Spleen (tissue), 7 donors: ENCODE measurements at regions not wholly inside any gene's neighbourhood (a gene's known extent, or its start where the extent isn't known, plus 50 kb on each side); places are given as distances from the start of the nearest gene placed in this dataset.

Source experiments
- CTCF ChIP-seq, 11 experiments: fragments of 200-600 bp in 7 of 11; fragments of 450-650 bp in 4 of 11; sonication (generic) in 4 of 11; IDR thresholded peaks in 8 of 11; conservative IDR thresholded peaks in 3 of 11; 1 replicate in 7 of 11; 2 replicates in 4 of 11; pipeline versions ENCODE4 v1.4.0 to v1.8.0; 2016 to 2021; ENCODE audit warnings: antibody characterized with exemption in 11 of 11, inconsistent platforms in 4 of 11, mild to moderate bottlenecking in 1 of 11
- POLR2A ChIP-seq, 3 donors: fragments of 450-650 bp; IDR thresholded peaks; one replicate each; pipeline ENCODE4 v1.5.1; 2017; ENCODE audit warnings: antibody characterized with exemption in 3 of 3, mild to moderate bottlenecking in 1 of 3
- POLR2AphosphoS5 ChIP-seq, 3 donors: sonication (generic); formaldehyde crosslinking; IDR thresholded peaks; one replicate each; pipeline ENCODE4 v1.5.1; 2017; ENCODE audit warnings: antibody characterized with exemption in 3 of 3
- donor health status: DM: no; HTN: no; CAD: no; lungs with moderate emphysema.
- donor health status: DM: no; HTN: no; CAD: no.
- donor health status: DM: no; HTN: no; CAD: no.

- TF ChIP-seq POLR2AphosphoS5 (IDR thresholded peaks at IDR 0.05) (no peak), CTCF (IDR thresholded peaks at IDR 0.05 in 8 of 11, conservative IDR thresholded peaks at IDR 0.05 in 3 of 11) (no peak), POLR2A (IDR thresholded peaks at IDR 0.05) (no peak)
Measured at GRCh38 chr10:29713450-29713849, 78.7 kb upstream of the SVIL start.
